Amygdala (tissue), 56 donors: ENCODE measurements at regions not wholly inside any gene's neighbourhood (a gene's known extent, or its start where the extent isn't known, plus 50 kb on each side); places are given as distances from the start of the nearest gene placed in this dataset.
"Not testable (repeated sequence)": the region's sequence is repeated elsewhere in the genome, so short reads cannot be mapped to it uniquely, and the experiment has no call there.

Source experiments
- DNase-seq, 56 donors: peaks; one replicate each; lab custom pipeline; 2025; lab: John Stamatoyannopoulos, UW

DNA sequence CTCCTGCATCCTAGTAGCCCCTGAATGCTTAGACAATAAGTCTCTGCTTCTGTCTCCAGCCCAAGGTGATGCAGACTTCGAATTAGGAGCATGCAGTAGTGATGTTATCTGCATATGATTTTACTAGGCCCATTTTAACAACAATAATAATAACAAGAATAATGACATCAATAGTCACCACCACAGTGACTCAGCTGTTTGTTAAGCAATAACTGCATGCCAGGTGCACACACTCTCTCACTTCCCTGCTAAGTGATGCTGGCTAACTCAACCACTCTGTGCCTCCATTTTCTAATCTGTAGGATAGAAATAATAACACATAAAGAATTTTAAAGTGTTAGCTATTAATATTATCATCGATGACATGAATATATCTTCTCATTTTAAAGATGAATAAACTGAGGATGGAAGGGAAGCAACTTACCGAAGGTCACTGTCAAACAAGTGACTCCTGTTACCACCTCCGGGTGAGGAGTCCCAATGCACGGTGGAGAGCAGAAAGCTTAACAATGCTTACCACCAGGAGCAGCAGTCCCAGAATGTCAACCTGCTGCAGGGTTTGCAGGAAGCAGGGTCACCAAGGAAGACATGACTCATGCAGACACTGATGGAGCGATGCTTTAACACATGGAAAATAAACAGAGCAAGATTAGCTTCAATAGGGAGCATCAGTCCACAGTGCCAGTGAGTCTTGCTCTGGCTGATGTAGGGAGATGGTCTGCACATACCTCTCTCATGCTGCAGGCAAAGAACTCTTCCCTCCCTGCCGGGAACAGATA, 290.2 kb downstream of the SPATA17 start:
- DNase-seq = no peak

GRCh38 chr1:217924924-217925323, 293.8 kb downstream of the SPATA17 start:
- no peak for DNase-seq

GRCh38 chr1:217929213-217929885, 298.2 kb downstream of the SPATA17 start:
- DNase-seq = no peak

- DNase-seq = no peak
Measured at GRCh38 chr1:217943361-217943760, 312.2 kb downstream of the SPATA17 start.

- DNase-seq = no peak
Measured at GRCh38 chr1:217944550-217944949, 313.4 kb downstream of the SPATA17 start.

DNA sequence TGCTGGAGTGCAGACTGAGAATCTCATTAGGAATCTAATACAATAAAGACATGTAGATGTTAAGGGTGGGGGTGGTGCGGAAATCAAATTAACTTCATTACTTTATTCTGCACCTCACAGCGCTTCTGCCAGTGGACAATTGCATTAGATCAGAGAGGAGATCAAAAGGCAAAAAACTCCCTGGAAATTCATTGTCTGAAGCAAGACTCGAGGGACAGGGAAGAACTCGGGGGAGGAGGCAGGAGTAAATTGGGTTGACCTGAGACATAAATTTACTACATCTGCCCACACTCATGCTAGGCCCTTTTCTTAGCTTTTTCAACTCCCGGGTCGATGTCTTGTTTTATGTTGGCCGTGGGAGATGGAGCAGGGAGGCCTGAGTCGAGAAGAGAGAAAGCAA, 315.4 kb downstream of the SPATA17 start:
- DNase-seq = no peak

DNA sequence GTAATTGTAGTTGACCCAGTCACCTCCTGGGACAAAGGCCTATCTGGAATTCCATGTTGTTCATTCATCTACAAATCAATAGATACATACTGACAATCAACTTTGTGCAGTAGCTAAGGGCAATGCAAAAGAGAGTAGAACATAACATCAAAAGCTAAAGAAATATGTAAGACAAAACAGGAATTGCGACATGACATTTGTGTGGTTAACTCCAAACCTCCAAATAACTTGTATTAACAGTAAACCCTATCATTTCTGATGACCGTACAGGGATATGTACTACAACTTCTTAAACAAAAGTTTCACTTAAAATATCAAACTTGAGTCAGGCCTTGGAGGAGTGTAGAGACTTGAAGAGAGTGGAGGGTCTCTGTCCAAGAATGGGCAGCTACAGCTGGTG, 317.6 kb downstream of the SPATA17 start:
- DNase-seq = no peak

DNA sequence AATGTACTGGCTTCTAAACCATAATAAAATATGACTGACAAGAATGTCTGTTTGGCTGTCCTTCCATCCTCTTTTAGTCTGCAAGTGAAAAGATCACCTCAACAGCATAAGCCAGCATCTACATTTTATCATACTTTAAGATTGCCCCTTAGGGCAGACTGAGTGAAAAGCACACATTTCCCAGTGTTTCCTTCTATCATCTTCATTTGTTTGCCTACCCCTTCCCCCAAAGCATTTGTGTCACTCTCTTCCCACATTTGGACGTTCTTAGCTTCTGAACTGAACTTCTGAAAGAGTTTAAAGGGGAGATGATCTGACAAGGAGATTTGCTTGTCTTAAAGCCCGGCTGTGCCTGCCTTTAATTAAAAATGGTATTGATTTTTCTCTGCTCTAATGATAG, 322.2 kb downstream of the SPATA17 start:
- DNase-seq = no peak

DNA sequence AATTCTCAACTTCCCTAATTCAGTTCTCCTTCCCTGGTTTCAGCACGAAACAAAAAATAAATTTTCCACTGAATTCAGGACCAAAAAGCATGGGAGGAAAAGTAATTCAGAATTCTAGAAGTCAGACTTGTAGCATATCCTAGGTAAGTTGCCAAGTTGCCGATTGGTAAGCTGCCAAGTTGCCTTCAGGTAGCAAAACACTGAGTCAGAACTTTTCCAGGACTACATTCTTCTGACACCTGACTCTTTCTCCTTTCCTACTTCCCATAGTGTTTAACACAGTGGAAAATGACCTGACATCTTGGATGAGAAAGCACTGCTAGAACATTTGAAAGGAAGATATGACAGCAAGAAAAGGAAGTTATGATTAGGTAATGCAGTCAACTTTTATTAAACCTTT, 322.8 kb downstream of the SPATA17 start:
- no peak for DNase-seq

GRCh38 chr1:217955723-217956122, 324.6 kb downstream of the SPATA17 start:
- no peak for DNase-seq

DNA sequence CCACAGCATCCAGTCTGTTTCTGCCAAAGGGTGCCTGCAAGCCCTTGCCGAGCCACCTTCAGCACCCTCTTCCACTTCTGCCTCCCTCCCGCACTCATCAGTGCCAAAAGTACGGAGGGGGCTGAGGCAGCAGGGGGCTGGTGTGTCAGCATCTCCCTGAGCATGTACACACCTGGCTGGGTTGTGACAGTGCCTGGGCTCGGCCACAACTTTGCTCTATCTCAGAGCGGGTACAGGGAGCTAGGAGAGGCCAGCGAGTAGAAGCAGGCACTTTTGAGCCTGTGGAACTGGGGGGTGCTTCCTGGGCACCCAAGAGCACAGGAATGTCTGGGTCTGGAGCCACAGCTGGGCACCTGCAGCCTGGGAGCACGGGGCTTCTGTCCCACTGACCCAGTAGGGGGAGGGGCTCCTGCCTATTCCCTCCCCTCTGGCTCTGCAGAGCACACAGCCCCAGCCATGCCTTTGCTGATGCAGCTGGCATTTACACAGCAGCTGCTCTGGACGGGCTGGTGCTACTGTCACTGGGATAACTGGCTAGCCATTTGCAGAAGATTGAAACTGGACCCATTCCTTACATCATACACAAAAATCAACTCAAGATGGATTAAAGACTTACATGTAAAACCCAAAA, 319.8 kb upstream of the RRP15 start:
- no peak for DNase-seq

DNA sequence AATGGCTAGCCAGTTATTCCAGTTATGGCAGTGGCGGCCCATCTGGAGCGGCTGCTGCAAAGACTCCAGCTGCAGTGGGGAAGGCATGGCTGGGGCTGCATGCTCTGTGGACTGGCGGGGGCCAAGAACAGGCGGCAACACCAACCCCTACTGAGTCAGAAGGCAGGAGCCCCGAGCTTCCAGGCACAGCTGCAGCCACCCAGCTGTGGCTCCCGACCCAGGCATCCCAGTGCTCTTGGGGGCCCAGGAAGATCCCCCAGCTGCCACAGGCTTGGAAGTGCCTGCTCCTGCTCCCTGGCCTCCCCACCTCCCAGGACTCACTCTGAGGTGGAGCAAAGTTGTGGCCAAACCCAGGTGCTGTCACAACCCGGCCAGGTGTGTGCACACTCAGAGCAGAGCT, 317.0 kb upstream of the RRP15 start:
- no peak for DNase-seq

DNA sequence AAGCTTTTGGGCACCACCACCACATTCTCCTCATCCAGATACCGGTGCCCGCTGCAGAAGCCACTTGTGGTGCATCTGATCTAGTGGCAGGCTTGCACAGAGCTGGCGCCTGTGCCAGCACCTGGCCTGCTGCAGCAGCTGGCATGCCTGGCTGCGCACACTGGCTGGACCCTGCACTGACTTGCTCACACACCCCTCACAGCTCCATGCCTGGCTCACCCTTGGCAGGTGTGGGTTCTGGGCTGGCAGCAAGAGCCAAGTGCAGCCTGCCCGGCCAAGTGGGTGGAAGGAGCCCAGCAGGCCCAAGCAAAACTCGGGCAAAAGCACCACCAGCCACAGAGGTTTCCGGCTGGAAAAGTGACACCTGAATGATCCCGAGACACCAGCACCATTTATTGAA, 315.7 kb upstream of the RRP15 start:
- DNase-seq = no peak

- DNase-seq = no peak
Measured at GRCh38 chr1:217977943-217978342, 307.1 kb upstream of the RRP15 start.

GRCh38 chr1:217981430-217981829, 303.7 kb upstream of the RRP15 start:
- no peak for DNase-seq

DNA sequence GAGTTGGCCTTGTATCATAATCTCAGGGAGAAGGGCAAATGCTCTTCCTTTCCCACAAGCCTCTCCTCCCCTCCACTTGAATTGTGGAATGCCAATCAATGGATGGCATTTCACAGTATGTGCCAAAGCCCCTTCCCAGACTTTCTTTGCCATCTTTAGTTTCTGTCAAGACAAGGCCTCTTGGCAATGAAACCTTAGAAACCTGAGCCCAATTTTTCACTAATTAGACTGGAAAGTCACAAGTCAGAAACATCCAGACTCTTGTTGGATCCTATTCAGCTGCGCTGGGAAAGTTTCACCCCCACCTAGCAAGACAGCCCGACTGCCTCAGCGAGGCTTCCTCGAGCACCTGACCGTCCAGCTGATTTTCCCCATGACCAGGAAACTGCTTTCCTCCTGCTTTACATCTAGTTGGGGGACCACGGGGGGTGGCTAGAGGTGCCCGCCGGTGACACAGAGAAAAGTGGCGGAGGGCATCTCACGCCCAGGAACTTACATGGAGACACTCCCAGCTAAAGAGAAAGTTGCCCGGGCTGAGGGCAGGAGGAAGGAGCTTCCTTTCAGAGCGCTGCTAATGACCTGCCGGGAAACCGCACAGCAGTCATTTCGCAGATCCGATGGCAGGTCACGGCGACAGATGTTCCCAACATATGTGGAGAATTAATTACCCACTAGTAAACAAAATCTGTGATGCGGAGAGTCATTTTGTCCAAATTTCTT, 302.6 kb upstream of the RRP15 start:
- no peak for DNase-seq

DNA sequence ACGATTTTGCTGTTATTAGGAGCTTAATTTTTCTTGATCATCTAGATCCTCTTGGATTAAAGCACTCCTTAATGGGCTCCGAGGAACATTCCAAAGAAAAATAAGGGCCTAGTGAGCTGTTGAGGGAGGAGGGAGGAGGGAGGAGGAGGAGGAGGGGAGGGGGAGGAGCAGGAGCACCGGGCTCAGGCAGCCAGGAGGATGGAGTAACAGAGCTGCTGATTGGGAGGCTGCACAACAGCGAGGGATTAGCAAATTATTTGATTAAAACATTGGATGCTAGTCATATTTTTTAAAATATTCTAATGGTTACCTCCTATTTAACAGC, 302.1 kb upstream of the RRP15 start:
- DNase-seq = no peak

DNA sequence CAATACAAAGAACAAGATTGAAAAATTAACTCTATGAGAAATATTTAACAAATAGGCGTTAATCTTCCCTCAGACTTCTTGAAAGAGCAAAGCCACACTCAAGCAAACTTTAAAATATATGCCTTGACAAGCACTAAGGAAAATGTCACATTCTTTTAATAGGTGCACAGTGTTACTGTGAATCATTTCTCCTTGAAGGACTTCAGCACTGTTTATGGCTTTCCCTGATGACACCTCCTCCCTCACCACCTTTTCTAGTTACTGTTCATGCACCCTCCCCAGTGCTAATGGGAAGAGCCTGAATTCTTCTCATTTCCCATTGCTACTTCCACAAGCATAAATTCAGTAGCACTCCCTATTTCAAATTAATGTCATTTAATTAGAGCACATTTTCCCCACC, 299.5 kb upstream of the RRP15 start:
- DNase-seq = no peak

GRCh38 chr1:217989510-217989909, 295.6 kb upstream of the RRP15 start:
- DNase-seq = no peak

DNA sequence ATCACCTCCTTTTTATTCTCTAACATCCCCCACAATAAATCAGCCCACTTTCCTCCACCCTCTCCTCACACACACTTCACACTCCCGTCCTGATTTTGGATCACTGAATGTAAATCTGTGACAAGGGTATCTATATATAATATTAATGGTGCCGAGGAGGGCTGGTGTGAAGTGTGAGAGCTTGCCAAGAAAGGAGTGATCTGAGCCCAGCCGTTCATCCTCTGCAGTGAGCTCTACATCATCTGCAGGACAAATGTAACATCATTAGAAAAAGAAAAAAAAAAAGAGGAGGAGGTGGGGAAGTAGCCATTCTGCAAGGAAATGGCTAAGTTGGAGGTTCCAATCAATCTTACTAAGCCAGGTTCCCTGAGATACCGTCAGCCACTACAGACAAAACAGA, 291.7 kb upstream of the RRP15 start:
- DNase-seq = no peak

- not testable (repeated sequence) for DNase-seq
Measured at GRCh38 chr1:218008296-218008695, 276.8 kb upstream of the RRP15 start.
